HG03175 (cell line): ENCODE measurements at regions not wholly inside any gene's neighbourhood (a gene's known extent, or its start where the extent isn't known, plus 50 kb on each side); places are given as distances from the start of the nearest gene placed in this dataset.

Experiments
- ATAC-seq: cut with Tn5 transposase; IDR thresholded peaks from one replicate; pipeline ENCODE4 v1.9.1; 2021; ENCODE audit warnings: mild to moderate bottlenecking, moderate library complexity; ENCODE audit not compliant: unreplicated experiment

DNA sequence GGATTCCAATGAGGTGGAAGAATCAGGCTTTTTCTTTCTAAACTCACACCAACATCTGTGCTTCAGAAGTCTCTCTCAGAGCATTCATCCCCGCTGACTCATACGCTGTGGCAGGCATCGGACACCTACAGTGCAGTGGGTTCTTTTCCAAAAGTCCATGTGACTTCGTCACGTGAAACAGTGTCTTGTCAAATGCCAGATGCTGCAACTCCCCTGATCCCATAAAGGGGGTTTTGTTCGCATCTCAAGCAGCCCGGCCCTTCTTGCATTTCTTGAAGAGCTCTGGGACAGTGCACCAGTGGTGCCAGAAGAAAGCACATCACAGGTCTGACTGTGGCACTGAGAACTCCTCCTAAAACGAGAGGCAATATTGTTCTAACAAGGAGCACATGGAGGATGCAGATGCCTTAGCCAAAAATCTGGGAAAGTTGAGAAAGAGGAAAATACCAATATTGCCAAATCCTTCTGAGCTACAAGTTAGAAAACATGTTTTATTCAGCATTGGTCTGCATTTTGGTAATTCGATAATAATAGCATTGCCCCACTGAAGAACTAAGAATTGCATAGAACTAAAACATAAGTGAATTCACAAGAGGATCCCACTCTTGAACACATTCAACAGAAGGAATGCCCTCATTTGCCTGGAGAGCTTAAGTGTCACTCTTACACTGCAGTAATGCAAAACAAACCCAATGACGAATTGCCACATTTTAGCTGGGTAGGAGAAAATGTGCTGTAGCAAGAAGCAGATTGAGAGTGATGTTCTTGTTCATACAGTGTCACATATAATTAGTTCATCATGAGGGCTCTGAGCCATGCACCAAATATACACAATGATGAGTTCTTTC lies 204.4 kb downstream of the CXCL12 start:
- ATAC-seq, result no peak

- ATAC-seq, result no peak
These were observed 206.0 kb downstream of the CXCL12 start for GRCh38 chr10:44178856-44179255.

DNA sequence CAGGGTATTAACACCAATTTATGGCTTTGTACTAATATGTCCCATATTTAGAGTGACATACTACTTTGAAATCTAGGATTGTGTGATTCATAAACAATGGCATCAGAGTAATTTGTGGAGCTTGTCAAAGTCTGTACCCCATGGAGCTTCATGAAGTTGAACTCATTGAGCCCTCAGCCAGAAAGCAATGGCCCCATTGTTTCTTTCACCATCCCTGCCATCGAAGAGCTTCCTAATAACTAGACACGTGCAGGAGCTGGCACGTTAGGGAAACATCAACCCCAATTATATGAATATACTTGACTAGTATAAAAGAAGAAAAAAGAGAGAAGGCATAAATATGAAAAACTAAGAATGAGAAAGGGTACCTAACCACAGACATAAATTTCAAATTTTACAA lies 206.6 kb downstream of the CXCL12 start:
- ATAC-seq, result no peak

DNA sequence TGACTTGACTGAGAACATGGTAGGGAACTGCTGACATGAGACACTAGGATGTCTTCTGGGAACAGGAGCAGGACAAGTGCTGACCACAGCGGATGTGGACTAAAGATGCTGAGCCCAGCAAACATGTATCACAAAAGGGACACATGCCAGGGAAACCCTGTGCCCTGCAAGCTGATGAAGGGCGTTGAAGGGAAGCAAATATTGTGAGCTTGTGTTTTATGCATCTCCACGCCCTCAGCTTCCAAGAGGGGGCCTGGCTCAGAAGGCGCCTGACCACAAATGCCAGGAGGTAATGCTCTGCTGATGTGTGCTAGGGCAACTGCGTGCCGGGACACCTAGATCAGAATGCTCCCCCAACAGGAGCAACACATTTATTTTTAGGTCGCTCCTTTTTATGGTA lies 207.3 kb downstream of the CXCL12 start:
- no peak for ATAC-seq

DNA sequence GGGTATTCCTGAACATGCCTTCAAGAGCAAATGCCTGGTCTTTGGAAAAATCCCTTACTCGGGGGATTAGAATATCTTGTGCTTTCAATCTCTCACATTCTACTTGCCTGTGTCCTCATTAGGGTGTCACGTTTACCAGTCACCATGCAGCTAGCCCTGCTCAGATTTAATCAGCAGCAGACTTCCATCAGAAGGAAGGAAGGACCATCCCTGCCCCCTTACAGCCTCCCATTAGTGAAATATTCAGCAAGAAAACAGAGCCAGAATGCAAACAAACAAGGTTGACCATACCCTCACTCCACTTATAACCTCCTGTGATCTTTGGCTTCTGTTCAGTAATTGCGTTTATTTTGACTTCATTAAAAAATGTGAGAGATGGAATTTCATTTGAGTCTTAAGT lies 208.6 kb downstream of the CXCL12 start:
- no peak for ATAC-seq

DNA sequence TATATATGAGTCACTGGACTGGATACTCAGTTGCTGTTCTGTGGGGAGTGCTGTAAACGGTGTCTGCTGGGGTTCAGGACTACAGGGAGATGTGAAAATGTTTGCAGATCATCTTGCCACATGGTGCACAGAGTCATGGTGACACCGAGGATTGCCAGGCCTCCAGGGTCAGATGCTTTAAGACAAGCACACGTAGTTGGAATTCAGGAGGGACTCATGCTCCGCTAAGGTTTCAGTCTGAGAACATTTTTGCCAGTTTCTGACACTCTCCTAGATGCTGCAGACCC lies 211.3 kb downstream of the CXCL12 start:
- no peak for ATAC-seq

DNA sequence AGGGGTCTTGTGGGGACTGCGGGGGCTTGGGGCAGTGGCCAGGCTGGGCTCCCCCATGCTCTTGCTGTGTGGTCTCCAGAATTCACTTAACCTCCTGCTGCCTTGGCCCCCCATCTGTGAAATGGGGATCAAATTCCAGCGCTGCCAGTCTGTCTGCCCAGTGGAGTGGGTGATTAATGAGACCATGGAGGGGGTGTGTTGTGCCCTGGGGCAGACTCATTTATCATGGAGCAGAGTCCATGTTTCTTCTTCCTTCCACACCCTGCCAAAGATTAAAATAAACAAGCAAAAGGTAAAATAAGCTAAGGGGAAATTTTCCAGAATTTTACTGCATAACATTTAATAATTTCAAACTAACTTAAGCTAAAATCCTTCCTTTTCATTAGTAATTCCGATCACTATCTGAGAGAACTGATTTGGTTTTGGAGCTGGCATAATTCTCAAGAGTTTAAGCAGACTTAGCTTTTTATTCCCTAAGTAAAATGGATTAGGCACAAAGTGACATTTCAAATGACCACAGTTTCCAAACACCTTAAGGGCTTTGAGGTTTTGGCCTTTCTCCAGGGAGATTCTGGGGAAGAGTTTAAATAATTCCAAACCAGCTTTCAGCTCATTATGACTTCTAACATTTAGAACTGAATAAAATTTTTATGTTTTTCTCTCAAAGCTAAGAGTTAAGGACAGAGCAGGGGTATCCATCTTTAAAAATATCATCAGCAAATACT lies 211.9 kb downstream of the CXCL12 start:
- ATAC-seq, result no peak

- no peak for ATAC-seq
These were observed 213.1 kb downstream of the CXCL12 start for GRCh38 chr10:44171765-44172164.

GRCh38 chr10:44168478-44168877 lies 216.4 kb downstream of the CXCL12 start:
- ATAC-seq, result no peak

DNA sequence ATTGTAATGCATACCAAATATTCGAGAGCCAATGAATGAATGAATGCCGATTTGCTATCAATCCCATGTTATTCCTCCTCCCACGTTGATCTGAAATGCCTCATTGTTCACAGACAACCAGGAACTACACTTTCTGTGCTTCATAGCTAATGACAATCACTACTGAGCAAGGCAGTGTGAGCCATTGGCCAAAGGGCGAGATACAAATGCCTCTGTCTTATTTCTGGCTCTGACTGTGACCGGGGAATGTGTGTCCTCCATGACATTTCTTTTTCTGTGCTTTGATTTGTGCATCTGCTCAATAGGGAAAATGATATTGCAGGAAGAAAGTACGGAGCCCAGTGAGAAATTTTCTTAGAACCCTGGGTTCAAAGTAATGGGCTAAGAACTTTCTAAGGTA lies 217.1 kb downstream of the CXCL12 start:
- ATAC-seq, result no peak

- ATAC-seq, result no peak
These were observed 218.5 kb downstream of the CXCL12 start for GRCh38 chr10:44166441-44166840.

GRCh38 chr10:44164251-44164956 lies 220.5 kb downstream of the CXCL12 start:
- no peak for ATAC-seq

DNA sequence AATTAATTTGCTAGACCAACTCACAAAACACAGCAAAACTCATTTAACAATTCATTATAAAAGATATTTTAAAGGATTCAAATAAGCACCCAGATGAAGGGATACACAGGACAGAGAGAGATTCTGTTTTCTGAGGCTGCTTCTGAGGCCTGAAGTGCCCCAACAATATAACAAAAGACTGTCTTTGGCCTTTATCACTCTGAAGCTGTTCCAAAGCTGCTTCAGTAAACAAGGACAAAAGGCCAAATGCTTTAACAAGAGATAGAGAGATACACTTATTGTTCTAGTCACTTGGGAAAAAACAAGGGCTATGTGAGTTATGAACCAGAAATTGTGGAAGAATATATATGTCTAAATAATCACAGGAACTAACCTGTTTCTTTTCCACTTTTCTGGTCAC lies 223.7 kb downstream of the CXCL12 start:
- ATAC-seq, result no peak

DNA sequence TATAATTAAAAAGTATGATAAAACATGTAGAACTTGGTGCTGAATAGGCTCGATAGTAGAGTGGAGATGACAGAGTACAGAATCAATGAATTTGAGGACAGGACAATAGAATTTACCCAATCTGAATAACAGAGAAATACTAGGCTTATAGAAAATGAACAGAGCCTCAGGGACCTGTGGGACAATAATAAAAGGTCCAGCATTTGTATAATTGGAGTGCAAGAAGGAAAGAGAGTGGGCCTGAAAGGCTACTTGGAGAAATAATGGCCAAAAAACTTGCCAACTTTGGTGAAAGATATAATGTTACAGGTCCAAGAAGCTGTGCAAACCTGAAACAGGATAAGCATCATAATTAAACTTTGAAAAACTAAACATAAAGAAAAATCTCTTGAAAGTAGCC lies 227.3 kb downstream of the CXCL12 start:
- ATAC-seq, result no peak

- ATAC-seq, result no peak
These were observed 229.9 kb downstream of the CXCL12 start for GRCh38 chr10:44154956-44155355.

DNA sequence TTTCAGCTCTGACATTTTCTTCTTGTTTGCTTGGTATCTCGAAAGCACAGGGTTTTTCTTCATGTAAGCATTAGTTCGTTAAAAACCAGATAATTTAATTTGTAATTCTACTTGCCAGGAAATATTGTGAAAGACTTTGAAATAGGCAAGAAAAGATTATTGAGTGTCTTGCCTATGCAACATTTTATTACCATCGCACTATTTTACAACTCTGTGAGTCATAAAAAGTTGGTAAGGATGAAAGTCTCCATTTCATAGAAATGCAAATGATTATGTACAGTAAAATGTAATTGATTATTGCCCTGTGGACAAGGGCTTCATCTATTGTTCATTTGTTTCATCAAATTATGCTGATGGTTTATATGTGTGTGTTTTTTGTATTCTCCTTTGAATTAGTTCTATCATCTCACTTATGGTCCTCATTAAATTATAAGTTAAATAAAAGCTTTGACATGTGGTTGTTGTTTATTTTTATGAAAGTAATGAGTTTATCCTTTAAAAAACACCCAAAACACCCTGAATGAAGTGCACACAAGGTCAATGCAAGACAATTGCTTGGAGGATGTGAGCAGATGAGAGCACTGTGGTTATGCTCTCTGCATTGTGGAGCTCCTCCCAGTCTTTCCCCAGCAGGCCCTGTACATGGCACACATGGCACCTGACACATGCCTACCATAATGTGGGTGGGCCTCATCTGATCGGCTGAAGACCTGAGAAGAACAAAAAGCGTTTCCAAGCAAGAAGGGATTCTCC lies 230.8 kb downstream of the CXCL12 start:
- no peak for ATAC-seq

- no peak for ATAC-seq
These were observed 241.3 kb downstream of the CXCL12 start for GRCh38 chr10:44143556-44143955.

DNA sequence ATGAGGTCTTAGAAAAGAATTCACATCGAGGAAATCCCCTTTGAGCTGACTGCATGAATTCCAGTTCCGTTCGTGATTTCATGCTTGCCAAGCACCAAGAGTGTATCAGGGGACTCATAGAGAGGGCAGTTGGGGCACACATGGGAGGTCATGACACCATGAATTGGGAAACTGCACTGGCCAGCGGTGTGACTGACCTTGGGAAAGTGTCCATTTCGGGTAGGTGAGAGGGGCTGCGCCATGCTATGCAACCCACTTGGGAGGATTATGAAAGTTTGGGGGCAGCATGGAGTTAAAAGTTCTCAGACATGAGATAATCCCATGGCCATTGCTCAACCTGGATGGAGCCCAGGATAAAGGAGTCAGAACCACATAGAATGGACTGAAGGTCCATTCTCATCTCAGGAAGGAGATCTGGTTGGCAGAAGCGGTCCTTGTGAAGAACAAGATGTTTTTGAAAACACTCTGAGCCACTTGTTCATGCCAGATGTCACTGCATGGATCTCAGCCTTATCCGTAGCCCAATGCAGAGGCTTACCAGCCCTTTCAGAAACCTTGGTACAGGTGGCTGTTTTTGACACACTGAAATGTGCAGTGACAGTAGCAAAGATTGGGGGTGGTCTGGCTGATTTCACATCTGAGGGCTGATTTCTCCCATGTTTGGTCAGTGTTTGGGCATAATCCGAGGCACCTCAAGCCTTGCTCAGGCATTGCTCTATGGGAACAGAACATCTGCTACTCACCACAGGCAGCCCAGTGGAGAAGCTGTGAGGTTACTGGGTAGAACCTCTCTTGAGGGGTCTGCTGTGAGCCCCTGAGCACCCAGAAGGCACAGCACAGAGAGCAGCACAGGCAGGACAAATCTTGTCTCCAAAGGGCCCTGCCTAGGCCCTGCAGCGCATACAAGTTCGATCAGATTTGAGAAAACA lies 252.3 kb downstream of the CXCL12 start:
- no peak for ATAC-seq

DNA sequence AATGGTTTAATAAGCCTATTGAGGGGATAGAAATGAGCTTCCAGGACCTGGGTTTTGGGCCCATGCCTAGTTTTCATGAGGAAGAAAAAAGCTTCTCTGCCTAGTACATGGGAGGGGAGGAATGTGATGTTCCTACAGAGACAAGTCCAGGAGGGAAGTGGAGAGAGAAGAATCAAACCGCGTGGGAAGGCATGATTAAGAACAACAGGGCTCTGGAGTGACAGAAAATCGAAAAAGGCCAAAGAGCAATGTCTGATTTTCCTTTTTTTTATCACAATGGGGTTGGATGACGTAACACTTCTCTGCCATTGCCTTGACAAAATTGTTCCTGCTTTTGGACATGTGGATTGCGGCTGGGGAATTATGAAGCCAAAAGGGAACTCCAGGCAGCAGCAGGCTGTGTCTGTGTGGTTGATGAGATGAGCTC lies 258.6 kb downstream of the CXCL12 start:
- no peak for ATAC-seq

DNA sequence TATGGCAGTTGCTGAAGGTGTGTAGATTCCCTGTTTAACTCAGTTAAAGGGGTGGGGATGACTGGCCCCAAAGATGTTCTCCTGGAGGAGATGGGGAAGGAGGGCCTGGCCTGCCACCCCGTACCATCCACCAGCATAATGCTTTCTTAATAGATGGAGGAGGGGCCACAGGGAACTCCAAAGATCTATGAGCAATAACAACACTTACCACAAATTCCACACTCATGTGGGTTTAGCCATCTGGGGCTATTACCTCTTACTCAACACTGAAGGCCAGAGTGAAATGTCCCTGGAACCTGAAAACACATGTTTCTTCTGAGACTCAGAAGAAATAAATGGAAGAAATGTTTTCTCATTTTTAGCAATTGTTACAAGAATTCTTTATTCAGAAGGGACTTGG lies 259.0 kb downstream of the CXCL12 start:
- no peak for ATAC-seq
